ENCODE measurements at regions not wholly inside any gene's neighbourhood (a gene's known extent, or its start where the extent isn't known, plus 50 kb on each side); places are given as distances from the start of the nearest gene placed in this dataset.

GRCh38 chr12:108053512-108053911 is 75.6 kb upstream of the WSCD2 start:
- peaks cover 24% of the 10 kb centered on the region for H3K4me1 ChIP-seq
- H3K27me3 Mint-ChIP-seq (ENCODE audit: insufficient read depth, low read depth), result peaks cover 13% of the 10 kb centered on the region
- no peaks in the 10 kb centered on the region for H3K36me3 ChIP-seq

DNA sequence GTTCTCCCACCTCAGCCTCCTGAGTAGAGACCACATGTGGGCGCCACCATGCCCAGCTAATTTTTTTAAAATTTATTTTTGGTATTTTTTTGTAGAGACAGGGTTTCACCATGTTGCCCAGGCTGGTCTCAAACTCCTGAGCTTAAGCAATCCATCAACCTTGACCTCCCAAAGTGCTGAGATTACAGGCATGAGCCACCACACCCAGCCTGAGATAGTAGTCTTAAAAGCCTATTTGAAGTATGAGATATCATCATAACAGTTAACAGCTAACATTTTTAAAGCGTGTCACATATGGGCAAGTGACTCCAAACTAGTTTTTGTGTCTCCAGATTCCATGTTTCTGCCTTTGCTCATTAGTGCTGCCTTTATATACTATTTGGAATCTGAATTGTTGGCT is 74.6 kb upstream of the WSCD2 start:
- Mint-ChIP-seq H3K27me3 (ENCODE audit: insufficient read depth, low read depth) (peaks cover 13% of the 10 kb centered on the region), H3K9me3 (peaks cover 2% of the 10 kb centered on the region), H3K36me3 (peaks cover 1% of the 10 kb centered on the region), H3K27ac (peak overlapping the region; percentile 13), H3K4me1 (peaks cover 30% of the 10 kb centered on the region), H3K4me3 (no peak overlapping the region)
- TF ChIP-seq, protein P1, sequence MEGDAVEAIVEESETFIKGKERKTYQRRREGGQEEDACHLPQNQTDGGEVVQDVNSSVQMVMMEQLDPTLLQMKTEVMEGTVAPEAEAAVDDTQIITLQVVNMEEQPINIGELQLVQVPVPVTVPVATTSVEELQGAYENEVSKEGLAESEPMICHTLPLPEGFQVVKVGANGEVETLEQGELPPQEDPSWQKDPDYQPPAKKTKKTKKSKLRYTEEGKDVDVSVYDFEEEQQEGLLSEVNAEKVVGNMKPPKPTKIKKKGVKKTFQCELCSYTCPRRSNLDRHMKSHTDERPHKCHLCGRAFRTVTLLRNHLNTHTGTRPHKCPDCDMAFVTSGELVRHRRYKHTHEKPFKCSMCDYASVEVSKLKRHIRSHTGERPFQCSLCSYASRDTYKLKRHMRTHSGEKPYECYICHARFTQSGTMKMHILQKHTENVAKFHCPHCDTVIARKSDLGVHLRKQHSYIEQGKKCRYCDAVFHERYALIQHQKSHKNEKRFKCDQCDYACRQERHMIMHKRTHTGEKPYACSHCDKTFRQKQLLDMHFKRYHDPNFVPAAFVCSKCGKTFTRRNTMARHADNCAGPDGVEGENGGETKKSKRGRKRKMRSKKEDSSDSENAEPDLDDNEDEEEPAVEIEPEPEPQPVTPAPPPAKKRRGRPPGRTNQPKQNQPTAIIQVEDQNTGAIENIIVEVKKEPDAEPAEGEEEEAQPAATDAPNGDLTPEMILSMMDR (IDR thresholded peaks at IDR 0.05), result no peak
- no peak for TF ChIP-seq EZH2phosphoT487 (IDR thresholded peaks at IDR 0.05)
- TF ChIP-seq EZH2 (IDR thresholded peaks at IDR 0.05), result no peak
- H3K27ac ChIP-seq, result peak overlapping the region; percentile 1
- peaks cover 27% of the 10 kb centered on the region for H3F3A ChIP-seq (ENCODE audit: low read depth)
- H3K36me3 ChIP-seq, result no peaks in the 10 kb centered on the region
- H2AFZ ChIP-seq (replicated peaks), result no peak overlapping the region
- no peaks in the 10 kb centered on the region for H3K79me2 ChIP-seq (ENCODE audit: low read depth)
- H3K4me1 ChIP-seq, result peaks cover 24% of the 10 kb centered on the region
- no peaks in the 10 kb centered on the region for H4K20me1 ChIP-seq (ENCODE audit: low read depth)
- H3K9me3 ChIP-seq (ENCODE audit: low read depth), result no peaks in the 10 kb centered on the region
- no peaks in the 10 kb centered on the region for H3K27me3 ChIP-seq
- no peak for DNase-seq (ENCODE audit: low spot score)
- H3K4me3 ChIP-seq, result no peak overlapping the region
- no peak overlapping the region for H3K4me2 ChIP-seq
- no peak overlapping the region for H3K9ac ChIP-seq

More at GRCh38 chr12:108053512-108053911, 75.6 kb upstream of the WSCD2 start:
- Mint-ChIP-seq H3K27ac (no peak overlapping the region), H3K9me3 (peaks cover 2% of the 10 kb centered on the region), H3K4me1 (peaks cover 30% of the 10 kb centered on the region), H3K4me3 (no peak overlapping the region), H3K36me3 (peaks cover 1% of the 10 kb centered on the region)
- H3K4me3 ChIP-seq, result no peak overlapping the region
- H3K27ac ChIP-seq, result no peak overlapping the region
- no peaks in the 10 kb centered on the region for H3K9me3 ChIP-seq (ENCODE audit: low read depth)
- no peaks in the 10 kb centered on the region for H3K79me2 ChIP-seq (ENCODE audit: low read depth)
- H2AFZ ChIP-seq (replicated peaks), result no peak overlapping the region
- H3K27me3 ChIP-seq, result no peaks in the 10 kb centered on the region
- peaks cover 27% of the 10 kb centered on the region for H3F3A ChIP-seq (ENCODE audit: low read depth)
- H4K20me1 ChIP-seq (ENCODE audit: low read depth), result no peaks in the 10 kb centered on the region
- no peak for TF ChIP-seq EZH2phosphoT487 (IDR thresholded peaks at IDR 0.05)
- no peak for TF ChIP-seq EZH2 (IDR thresholded peaks at IDR 0.05)
- TF ChIP-seq, protein P1 (IDR thresholded peaks at IDR 0.05), result no peak
- no peak overlapping the region for H3K9ac ChIP-seq
- DNase-seq (ENCODE audit: low spot score), result no peak
- no peak overlapping the region for H3K4me2 ChIP-seq

GRCh38 chr12:108055141-108055540 is 73.9 kb upstream of the WSCD2 start:
- H3K27ac Mint-ChIP-seq, result peak overlapping the region; percentile 13
- no peak overlapping the region for H3K9ac ChIP-seq
- no peak overlapping the region for H3K4me3 ChIP-seq
- H3K4me1 ChIP-seq, result peaks cover 24% of the 10 kb centered on the region
- peak; percentile 58 for DNase-seq (ENCODE audit: low spot score)
- peaks cover 27% of the 10 kb centered on the region for H3F3A ChIP-seq (ENCODE audit: low read depth)
- H3K36me3 ChIP-seq, result no peaks in the 10 kb centered on the region
- TF ChIP-seq, protein P1 (IDR thresholded peaks at IDR 0.05), result no peak
- TF ChIP-seq EZH2phosphoT487 (IDR thresholded peaks at IDR 0.05) (no peak), EZH2 (IDR thresholded peaks at IDR 0.05) (no peak)
- H3K27me3 Mint-ChIP-seq (ENCODE audit: insufficient read depth, low read depth), result peaks cover 13% of the 10 kb centered on the region
- H3K27ac ChIP-seq, result peak overlapping the region; percentile 1
- no peaks in the 10 kb centered on the region for H4K20me1 ChIP-seq (ENCODE audit: low read depth)
- H3K79me2 ChIP-seq (ENCODE audit: low read depth), result no peaks in the 10 kb centered on the region
- H3K4me1 Mint-ChIP-seq, result peaks cover 30% of the 10 kb centered on the region
- H3K36me3 Mint-ChIP-seq, result peaks cover 1% of the 10 kb centered on the region
- no peaks in the 10 kb centered on the region for H3K27me3 ChIP-seq
- H3K4me2 ChIP-seq, result peak overlapping the region; percentile 59
- H3K9me3 ChIP-seq (ENCODE audit: low read depth), result no peaks in the 10 kb centered on the region
- H2AFZ ChIP-seq (replicated peaks), result no peak overlapping the region
- no peak overlapping the region for H3K4me3 Mint-ChIP-seq
- peaks cover 2% of the 10 kb centered on the region for H3K9me3 Mint-ChIP-seq
